C1 segment of cervical spinal cord (tissue), 14 donors: ENCODE measurements at regions not wholly inside any gene's neighbourhood (a gene's known extent, or its start where the extent isn't known, plus 50 kb on each side); places are given as distances from the start of the nearest gene placed in this dataset.
"Not testable (repeated sequence)": the region's sequence is repeated elsewhere in the genome, so short reads cannot be mapped to it uniquely, and the experiment has no call there.

ENCODE experiments used
- DNase-seq, 14 donors: peaks; one replicate each; lab custom pipeline; 2025; lab: John Stamatoyannopoulos, UW

- DNase-seq = no peak
Observed at GRCh38 chr2:166831930-166832329, 56.4 kb upstream of the XIRP2 start.

GRCh38 chr2:166825914-166826313, 62.4 kb upstream of the XIRP2 start:
- DNase-seq = no peak

GRCh38 chr2:166814335-166814734, 73.9 kb upstream of the XIRP2 start:
- no peak for DNase-seq

DNA sequence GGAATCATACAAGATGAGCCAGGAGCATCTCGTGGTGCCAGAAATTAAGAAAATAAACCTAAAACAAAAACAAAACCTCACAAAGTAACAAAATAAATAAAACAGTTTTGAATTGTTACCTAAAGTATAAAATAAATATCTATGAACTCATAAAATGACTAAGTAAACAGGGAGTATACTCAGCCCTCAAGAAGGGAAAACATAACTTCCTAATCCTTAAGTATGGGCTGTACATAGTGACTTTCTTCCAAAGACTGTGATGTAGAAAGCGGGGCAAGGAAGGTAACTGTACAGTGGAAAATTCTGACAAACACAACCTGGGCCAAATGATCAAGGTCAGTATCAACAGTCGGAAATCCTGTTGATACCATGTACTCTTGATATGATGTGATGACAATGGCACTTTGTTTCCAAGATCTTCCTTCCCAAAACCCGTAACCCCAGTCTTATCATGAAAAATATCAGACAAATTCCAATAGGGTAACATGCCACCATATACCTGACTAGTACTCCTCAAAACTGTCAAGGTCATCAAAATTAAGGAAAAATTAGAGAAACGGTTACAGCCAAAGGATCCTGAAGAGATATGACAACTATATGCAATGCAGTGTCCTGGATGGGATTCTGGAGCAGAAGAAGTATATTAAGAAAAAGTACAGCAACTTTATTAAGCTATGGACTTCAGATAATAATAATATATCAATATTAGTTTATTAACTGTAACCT, 76.0 kb upstream of the XIRP2 start:
- DNase-seq = no peak

GRCh38 chr2:166805753-166806152, 82.5 kb upstream of the XIRP2 start:
- DNase-seq = no peak

DNA sequence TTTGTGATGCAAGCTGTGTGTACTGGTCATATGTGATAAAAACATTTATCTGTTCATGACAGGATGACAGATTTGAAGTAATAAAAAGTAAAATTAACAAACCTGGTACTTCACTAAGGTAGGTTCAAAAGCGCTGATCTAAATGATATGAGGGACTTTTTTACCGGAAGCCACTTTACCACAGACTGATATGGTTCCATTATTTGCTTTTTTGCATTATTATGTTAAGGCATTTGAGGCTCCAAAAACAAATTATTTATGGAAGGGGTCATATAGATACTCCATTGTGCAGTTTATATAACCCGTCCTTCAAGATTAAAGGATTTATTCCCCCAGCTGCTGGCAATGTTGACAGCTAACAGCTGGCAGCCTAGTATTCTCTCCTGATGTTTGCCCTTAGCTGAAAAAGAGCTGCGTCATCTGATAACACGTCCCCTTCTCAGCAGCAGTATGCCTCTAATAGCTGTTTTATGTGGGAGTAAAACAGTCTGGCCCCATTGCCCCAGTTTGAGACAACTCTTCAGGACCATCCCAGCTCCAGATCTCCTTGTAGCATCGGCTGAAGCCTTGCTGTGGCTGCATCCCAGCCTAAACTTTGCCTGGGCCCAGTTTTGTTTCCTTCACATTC, 84.8 kb upstream of the XIRP2 start:
- DNase-seq = no peak

DNA sequence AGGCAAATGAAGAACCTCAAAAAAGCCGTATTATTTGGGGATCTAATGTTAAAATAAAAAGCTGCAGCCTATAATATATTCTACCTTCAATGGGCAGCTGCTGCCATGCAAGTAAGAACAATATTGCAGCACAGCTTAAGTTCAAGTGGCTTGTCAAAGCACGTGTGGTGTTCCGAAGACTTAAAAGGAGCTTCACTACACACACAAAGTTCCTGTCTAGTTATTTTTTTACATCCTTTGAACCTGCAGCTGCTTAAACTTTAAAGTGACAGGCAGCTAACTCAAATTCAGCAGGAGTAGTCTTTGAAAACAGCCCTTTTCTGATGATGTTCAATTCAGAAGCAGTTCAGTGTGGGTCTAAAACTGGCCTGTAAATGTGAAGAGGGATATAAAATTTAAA, 85.8 kb upstream of the XIRP2 start:
- DNase-seq = no peak

DNA sequence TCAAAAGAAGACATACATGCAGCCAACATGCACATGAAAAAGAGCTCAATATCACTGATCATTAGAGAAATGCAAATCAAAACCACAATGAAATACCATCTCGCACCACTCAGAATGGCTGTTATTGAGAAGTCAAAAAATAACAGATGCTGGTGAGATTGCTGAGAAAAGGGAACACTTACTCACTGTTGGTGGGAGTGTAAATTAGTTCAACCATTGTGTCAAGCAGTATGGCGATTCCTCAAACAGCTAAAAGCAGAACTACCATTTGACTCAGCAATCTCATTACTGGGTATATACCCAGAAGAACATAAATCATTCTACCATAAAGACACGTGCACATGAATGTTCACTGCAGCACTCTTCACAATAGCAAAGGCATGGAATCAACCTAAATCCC, 95.5 kb upstream of the XIRP2 start:
- DNase-seq = no peak

DNA sequence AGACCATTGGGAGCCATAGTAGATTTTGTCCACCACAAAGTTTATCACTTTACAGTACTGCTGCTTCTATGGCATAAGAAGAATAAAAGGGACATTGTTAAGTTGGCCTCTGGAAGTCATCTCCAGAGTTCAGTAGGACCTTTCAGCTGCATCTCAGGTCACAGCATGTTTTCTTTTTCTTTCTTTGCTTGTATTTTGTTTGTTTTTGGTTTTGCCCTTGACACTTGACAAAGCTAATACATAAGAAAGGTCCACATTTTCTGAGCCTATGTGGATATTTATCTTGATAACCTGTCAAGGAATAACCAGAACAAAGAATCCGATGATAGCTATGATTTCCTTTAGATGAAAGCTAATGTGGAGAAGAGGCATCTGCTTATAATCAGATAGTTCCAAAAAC, 101.6 kb upstream of the XIRP2 start:
- no peak for DNase-seq

- DNase-seq = no peak
Observed at GRCh38 chr2:166784296-166784946, 103.9 kb upstream of the XIRP2 start.

GRCh38 chr2:166775176-166775575, 113.1 kb upstream of the XIRP2 start:
- DNase-seq = no peak

- no peak for DNase-seq
Observed at GRCh38 chr2:166773308-166773949, 114.9 kb upstream of the XIRP2 start.

DNA sequence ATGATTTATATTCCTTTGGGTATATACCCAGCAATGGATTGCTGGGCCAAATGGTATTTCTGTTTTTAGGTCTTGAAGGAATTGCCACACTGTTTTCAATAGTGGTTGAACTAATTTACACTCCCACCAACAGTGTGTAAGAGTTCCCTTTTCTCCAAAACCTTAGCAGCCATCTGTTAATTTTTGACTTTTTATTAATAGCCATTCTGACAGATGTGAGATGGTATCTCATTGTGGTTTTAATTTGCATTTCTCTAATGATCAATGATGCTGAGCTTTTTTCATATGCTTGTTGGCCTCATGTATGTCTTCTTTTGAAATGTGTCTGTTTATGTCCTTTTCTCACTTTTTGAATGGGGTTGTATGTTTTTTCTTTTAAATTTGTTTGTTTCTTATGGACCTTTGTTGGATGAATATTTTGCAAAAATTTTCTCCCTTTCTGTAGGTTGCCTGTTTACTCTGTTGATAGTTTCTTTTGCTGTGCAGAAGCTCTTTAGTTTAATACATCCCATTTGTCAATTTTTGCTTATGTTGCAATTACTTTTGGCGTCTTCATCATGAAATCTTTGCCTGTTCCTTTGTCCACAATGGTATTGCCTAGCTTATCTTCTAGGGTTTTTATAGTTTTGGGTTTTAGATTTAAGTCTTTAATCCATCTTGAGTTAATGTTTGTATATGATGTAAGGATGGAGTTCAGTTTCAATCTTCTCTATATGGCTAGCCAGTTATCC, 119.7 kb upstream of the XIRP2 start:
- no peak for DNase-seq

DNA sequence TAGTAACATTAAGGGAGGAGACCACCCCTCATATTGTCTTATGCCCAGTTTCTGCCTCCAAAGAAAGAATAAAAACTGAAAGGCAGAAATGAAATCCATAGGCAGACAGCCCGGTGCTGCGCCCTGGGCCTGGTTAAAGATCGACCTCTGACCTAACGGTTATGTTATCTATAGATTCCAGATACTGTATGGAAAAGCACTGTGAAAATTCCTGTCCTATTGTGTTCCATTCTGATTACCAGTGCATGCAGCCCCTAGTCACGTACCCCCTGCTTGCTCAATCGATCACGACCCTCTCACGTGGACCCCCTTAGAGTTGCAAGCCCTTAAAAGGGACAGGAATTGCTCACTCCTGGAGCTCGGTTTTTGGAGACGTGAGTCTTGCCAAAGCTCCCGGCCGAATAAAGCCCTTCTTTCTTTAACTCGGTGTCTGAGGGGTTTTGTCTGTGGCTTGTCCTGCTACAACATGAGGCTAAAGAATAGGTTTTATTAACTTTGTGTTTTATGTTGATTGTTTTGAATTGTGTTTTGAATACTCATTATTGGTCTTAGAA, 121.4 kb upstream of the XIRP2 start:
- DNase-seq = not testable (repeated sequence)

DNA sequence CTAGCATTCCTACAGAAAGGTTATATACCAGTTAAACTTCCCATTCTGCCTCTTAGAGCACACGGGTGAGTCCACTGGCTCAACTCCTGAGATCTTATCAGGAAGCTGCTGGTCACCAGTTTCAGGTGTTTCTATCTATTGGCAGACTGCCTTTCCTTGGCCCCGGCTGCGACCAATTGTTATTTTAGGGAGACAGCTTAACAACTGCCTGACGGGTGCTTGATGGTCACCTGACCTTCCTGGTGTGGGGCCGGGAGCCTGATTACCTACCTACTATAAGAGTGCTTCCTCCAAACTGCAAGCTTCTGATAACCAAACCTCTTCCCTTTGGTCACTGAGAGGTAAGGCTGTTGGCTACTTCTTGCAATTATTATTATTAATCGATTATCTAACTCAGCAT, 122.1 kb upstream of the XIRP2 start:
- DNase-seq = no peak

DNA sequence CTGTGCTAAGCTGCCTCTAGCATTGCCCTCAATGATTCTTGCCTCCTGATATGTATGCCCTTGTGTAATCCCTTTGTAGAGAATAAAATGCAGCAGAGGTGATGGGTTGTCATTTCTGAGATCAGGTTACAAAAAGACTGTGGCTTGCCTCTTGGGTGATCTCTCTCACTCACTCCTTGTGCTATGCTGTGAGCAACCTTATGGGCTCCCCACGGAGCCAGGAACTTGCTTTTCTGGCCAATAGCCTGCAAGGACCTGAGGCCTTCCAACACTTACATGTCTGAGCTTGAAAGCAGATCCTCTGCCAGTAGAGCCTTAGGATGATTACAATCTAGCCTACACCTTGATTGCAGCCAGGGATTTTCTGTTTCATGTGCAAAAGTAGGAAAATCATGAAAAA, 123.1 kb upstream of the XIRP2 start:
- DNase-seq = no peak

DNA sequence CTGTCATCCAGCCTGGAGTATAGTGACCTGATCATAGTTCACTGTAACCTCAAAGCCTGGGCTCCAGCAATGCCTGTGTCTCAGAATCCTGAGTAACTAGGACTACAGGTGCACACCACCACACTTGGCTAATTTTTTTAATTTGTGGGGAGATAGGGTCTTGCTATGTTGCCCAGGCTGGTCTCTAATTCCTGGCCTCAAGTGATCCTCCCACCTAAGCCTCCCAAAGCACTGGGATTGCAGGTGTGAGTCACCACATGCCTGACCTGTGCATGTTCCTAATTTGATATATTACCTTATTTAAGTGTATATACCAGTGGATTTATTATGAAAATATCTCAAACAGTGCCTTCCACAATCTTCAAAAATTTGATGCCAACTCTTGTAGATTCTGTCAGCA, 123.6 kb upstream of the XIRP2 start:
- DNase-seq = no peak

DNA sequence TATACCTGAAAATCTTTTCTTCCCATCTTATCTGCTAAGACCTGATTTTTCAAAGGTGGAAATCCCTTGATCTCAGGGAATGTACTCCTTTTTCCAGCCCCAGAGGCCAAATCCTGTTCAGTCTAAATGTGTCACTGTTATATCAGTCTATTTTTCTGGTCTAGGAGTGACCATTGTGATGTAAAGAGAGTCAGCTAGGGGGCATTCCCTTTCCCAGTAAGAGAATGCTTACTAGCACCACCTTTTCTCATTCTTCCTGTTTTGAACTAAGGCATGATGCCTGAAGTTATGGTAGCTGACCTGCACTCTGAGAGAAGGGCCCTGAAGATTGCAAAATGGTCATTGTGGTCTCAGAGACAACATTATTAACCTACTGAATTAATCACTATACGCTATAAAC, 124.1 kb upstream of the XIRP2 start:
- no peak for DNase-seq

- DNase-seq = no peak
Observed at GRCh38 chr2:166762746-166763145, 125.5 kb upstream of the XIRP2 start.

DNA sequence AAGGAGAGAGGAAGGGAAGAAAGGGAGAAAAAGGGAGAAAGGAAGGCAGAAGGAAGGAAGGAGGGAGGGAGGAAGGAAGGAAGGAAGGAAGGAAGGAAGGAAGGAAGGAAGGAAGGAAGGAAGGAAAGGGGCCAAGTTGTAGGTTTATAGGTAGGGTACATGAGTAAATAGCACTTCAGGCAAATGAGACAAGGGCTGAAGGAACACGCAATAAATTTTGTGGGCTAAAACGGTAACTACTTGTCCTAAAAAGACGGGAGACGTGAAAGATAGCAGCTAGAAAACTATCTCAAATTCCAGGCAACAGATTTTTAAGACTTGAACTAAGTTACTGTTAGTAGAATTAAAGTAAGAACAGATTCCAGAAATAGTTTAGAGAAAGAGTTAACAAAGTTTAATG, 129.3 kb upstream of the XIRP2 start:
- no peak for DNase-seq

DNA sequence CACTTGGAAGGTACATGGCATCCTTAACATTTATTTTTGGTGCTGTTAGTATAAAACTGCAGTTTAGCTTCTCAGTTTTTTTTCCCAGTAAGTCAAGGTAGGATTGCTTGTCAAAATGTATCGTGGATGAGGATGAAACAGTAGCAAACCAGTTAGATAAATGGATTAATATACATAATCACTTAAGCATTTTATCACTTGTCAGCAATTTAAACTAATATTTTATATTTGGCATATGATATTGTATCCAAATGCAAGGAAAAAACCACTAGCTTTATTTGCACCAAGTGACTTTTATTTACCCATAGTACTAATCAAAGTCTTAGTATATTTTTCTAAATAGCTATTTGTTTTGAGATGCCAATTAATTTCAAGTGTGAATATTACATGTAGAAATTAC, 137.7 kb upstream of the XIRP2 start:
- DNase-seq = no peak

DNA sequence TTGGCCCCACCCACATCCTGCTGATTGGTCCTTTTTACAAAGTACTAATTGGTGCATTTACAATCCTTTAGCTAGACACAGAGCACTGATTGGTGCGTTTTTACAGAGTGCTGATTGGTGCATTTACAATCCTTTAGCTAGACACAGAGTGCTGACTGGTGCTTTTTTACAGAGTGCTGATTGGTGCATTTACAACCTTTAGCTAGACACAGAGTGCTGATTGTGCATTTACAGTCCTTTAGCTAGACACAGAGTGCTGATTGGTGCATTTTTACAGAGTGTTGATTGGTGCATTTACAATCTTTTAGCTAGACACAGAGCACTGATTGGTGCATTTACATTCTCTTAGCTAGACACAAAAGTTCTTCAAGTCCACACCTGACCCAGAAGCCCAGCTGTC, 144.2 kb upstream of the XIRP2 start:
- not testable (repeated sequence) for DNase-seq
